HUES6 (cell line): ENCODE measurements at regions not wholly inside any gene's neighbourhood (a gene's known extent, or its start where the extent isn't known, plus 50 kb on each side); places are given as distances from the start of the nearest gene placed in this dataset.

Experiments
- H3K27ac ChIP-seq: 2 replicates; pipeline ENCODE4 v1.7.0; 2013; ENCODE audit warnings: low read depth, mild to moderate bottlenecking, low read length, inconsistent platforms
- H3K27me3 ChIP-seq: 2 replicates; pipeline ENCODE4 v1.6.1; 2013; ENCODE audit warnings: low read length; ENCODE audit not compliant: control insufficient read depth, insufficient read depth
- H3K36me3 ChIP-seq: 2 replicates; pipeline ENCODE4 v1.6.1; 2013; ENCODE audit warnings: low read length; ENCODE audit not compliant: control insufficient read depth, insufficient read depth
- H3K4me1 ChIP-seq: 2 replicates; pipeline ENCODE4 v1.6.1; 2013; ENCODE audit warnings: low read length; ENCODE audit not compliant: control insufficient read depth, insufficient read depth
- H3K4me3 ChIP-seq: 2 replicates; pipeline ENCODE4 v1.5.1; 2013; ENCODE audit warnings: low read depth, low read length
- H3K9ac ChIP-seq: one replicate; pipeline ENCODE4 v1.6.1; 2013; ENCODE audit warnings: mild to moderate bottlenecking, low read length
- H3K9me3 ChIP-seq: 2 replicates; pipeline ENCODE4 v1.6.1; 2013; ENCODE audit warnings: low read depth, low read length; ENCODE audit not compliant: control insufficient read depth, insufficient read depth

- no peak overlapping the region for H3K27ac ChIP-seq
- no peak overlapping the region for H3K4me3 ChIP-seq
- no peak overlapping the region for H3K9ac ChIP-seq
- H3K9me3 ChIP-seq, result no peaks in the 10 kb centered on the region
- no peaks in the 10 kb centered on the region for H3K36me3 ChIP-seq
- H3K27me3 ChIP-seq, result no peaks in the 10 kb centered on the region
- peaks cover 18% of the 10 kb centered on the region for H3K4me1 ChIP-seq
These were observed 342.5 kb upstream of the ADGRL2 start for GRCh38 chr1:81458186-81458585.

- Histone ChIP-seq H3K36me3 (no peaks in the 10 kb centered on the region), H3K27ac (no peak overlapping the region), H3K4me3 (no peak overlapping the region), H3K9me3 (no peaks in the 10 kb centered on the region), H3K9ac (no peak overlapping the region), H3K27me3 (no peaks in the 10 kb centered on the region), H3K4me1 (peaks cover 27% of the 10 kb centered on the region)
These were observed 345.3 kb upstream of the ADGRL2 start for GRCh38 chr1:81455481-81455880.

GRCh38 chr1:81453971-81454370 lies 346.8 kb upstream of the ADGRL2 start:
- Histone ChIP-seq H3K36me3 (no peaks in the 10 kb centered on the region), H3K9me3 (no peaks in the 10 kb centered on the region), H3K4me1 (peaks cover 27% of the 10 kb centered on the region), H3K27ac (no peak overlapping the region), H3K9ac (no peak overlapping the region), H3K27me3 (no peaks in the 10 kb centered on the region), H3K4me3 (no peak overlapping the region)

- no peaks in the 10 kb centered on the region for H3K27me3 ChIP-seq
- H3K27ac ChIP-seq, result no peak overlapping the region
- H3K9ac ChIP-seq, result no peak overlapping the region
- H3K4me3 ChIP-seq, result no peak overlapping the region
- peaks cover 27% of the 10 kb centered on the region for H3K4me1 ChIP-seq
- no peaks in the 10 kb centered on the region for H3K36me3 ChIP-seq
- no peaks in the 10 kb centered on the region for H3K9me3 ChIP-seq
These were observed 347.4 kb upstream of the ADGRL2 start for GRCh38 chr1:81453367-81453703.

GRCh38 chr1:81452693-81453366 lies 347.9 kb upstream of the ADGRL2 start:
- Histone ChIP-seq H3K9ac (no peak overlapping the region), H3K4me3 (no peak overlapping the region), H3K27ac (no peak overlapping the region), H3K36me3 (no peaks in the 10 kb centered on the region), H3K4me1 (peaks cover 27% of the 10 kb centered on the region), H3K27me3 (no peaks in the 10 kb centered on the region), H3K9me3 (no peaks in the 10 kb centered on the region)

- H3K27me3 ChIP-seq, result no peaks in the 10 kb centered on the region
- no peak overlapping the region for H3K27ac ChIP-seq
- H3K4me3 ChIP-seq, result no peak overlapping the region
- no peak overlapping the region for H3K9ac ChIP-seq
- no peaks in the 10 kb centered on the region for H3K36me3 ChIP-seq
- peaks cover 2% of the 10 kb centered on the region; the same call in 1 of the 2 replicates for H3K9me3 ChIP-seq
- H3K4me1 ChIP-seq, result peaks cover 25% of the 10 kb centered on the region
These were observed 350.9 kb upstream of the ADGRL2 start for GRCh38 chr1:81449786-81450185.

GRCh38 chr1:81446000-81446669 lies 354.6 kb upstream of the ADGRL2 start:
- H3K4me1 ChIP-seq, result no peaks in the 10 kb centered on the region
- H3K4me3 ChIP-seq, result no peak overlapping the region
- H3K36me3 ChIP-seq, result no peaks in the 10 kb centered on the region
- no peak overlapping the region for H3K9ac ChIP-seq
- H3K9me3 ChIP-seq, result peaks cover 2% of the 10 kb centered on the region; the same call in 1 of the 2 replicates
- H3K27ac ChIP-seq, result no peak overlapping the region
- no peaks in the 10 kb centered on the region for H3K27me3 ChIP-seq

- no peaks in the 10 kb centered on the region for H3K36me3 ChIP-seq
- no peak overlapping the region for H3K27ac ChIP-seq
- H3K4me1 ChIP-seq, result no peaks in the 10 kb centered on the region
- no peak overlapping the region for H3K9ac ChIP-seq
- no peak overlapping the region for H3K4me3 ChIP-seq
- no peaks in the 10 kb centered on the region for H3K27me3 ChIP-seq
- peaks cover 11% of the 10 kb centered on the region for H3K9me3 ChIP-seq
These were observed 357.4 kb upstream of the ADGRL2 start for GRCh38 chr1:81443288-81443687.

- Histone ChIP-seq H3K4me1 (peaks cover 10% of the 10 kb centered on the region; the same call in 1 of the 2 replicates), H3K9ac (no peak overlapping the region)
These were observed 361.5 kb upstream of the ADGRL2 start for GRCh38 chr1:81439046-81439823.

GRCh38 chr1:81437649-81438048 lies 363.1 kb upstream of the ADGRL2 start:
- H3K9me3 ChIP-seq, result peaks cover 9% of the 10 kb centered on the region; the same call in 1 of the 2 replicates
- no peak overlapping the region for H3K27ac ChIP-seq
- H3K4me3 ChIP-seq, result no peak overlapping the region
- H3K9ac ChIP-seq, result no peak overlapping the region
- no peaks in the 10 kb centered on the region for H3K36me3 ChIP-seq
- H3K27me3 ChIP-seq, result no peaks in the 10 kb centered on the region
- H3K4me1 ChIP-seq, result peaks cover 19% of the 10 kb centered on the region

More at GRCh38 chr1:81439046-81439823, 361.5 kb upstream of the ADGRL2 start:
- no peak overlapping the region for H3K27ac ChIP-seq
- H3K9me3 ChIP-seq, result peaks cover 9% of the 10 kb centered on the region; the same call in 1 of the 2 replicates
- H3K27me3 ChIP-seq, result no peaks in the 10 kb centered on the region
- H3K4me3 ChIP-seq, result no peak overlapping the region
- H3K36me3 ChIP-seq, result no peaks in the 10 kb centered on the region

- no peak overlapping the region for H3K27ac ChIP-seq
- no peaks in the 10 kb centered on the region for H3K27me3 ChIP-seq
- peaks cover 9% of the 10 kb centered on the region; the same call in 1 of the 2 replicates for H3K9me3 ChIP-seq
- no peak overlapping the region for H3K9ac ChIP-seq
- H3K4me3 ChIP-seq, result no peak overlapping the region
- no peaks in the 10 kb centered on the region for H3K36me3 ChIP-seq
- peaks cover 21% of the 10 kb centered on the region for H3K4me1 ChIP-seq
These were observed 363.5 kb upstream of the ADGRL2 start for GRCh38 chr1:81437213-81437612.
